Islet of Langerhans (tissue), 1 donor: ENCODE measurements at regions not wholly inside any gene's neighbourhood (a gene's known extent, or its start where the extent isn't known, plus 50 kb on each side); places are given as distances from the start of the nearest gene placed in this dataset.

Experiments used
- FAIRE-seq: peaks from one replicate; lab custom pipeline; 2011; peaks lifted over from hg19 to GRCh38; lab: Jason Lieb, UNC

DNA sequence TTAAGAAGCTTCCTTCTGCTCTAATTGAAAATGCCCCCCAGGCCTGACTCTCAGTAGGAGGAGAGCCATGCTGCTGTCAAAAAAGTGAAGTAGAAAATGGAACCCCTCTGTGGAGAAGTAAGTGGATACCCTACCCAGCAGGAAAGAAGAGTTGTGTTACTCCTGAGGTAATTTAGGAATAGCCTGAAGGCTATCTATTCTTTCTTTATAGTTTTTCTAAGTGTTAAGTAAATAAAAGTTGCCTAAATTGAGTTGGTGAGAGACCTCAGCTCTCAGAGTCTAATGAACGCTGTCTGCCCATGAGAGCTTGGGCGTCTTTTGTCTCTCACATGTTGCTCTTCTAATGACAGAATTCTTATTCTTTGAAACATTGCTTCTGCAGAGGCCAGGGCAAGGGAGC is 116.2 kb downstream of the NSUN3 start:
- no peak for FAIRE-seq

- FAIRE-seq = no peak
Measured at GRCh38 chr3:94183551-94183950, 120.7 kb downstream of the NSUN3 start.

DNA sequence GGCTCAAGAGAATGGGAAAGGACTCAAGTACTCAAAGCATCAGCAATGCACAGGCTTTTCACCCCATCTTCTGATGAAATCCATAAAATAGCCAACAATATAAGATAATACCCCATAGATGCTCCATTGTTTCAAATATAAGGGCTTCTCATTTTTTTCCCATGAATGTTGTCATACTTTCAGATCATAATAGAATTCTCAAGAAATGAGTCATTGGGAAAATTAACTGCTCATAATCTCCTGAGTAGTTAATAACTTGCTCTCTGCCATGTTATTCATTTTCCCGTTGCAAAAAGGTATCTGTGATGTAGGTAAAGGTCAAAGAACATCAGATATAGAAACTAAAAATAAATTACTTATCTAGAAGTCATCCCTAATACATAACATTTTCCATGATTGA is 121.9 kb downstream of the NSUN3 start:
- FAIRE-seq = no peak

- FAIRE-seq = no peak
Measured at GRCh38 chr3:94185753-94186152, 122.9 kb downstream of the NSUN3 start.

GRCh38 chr3:94187697-94188096 is 124.8 kb downstream of the NSUN3 start:
- FAIRE-seq = no peak

GRCh38 chr3:94195381-94195780 is 132.5 kb downstream of the NSUN3 start:
- FAIRE-seq = no peak

DNA sequence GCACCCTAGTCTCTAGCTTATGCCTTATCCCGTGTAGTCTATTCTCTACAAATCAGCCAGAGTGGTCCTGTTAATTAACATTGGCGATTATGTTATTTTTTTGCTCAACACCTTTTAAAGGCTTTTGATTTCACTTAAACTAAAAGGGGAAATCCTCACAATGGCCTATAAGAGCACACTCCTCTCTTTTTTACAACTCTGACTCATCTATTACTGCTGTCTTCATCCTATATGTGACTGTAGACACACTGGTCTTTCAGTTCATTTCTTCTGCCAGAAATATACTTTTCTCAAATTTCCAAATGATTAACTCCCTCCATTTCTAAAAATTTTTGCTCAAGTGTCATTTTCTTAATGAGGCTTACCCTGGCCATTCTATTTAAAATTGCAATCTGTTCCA is 143.4 kb downstream of the NSUN3 start:
- FAIRE-seq = no peak

DNA sequence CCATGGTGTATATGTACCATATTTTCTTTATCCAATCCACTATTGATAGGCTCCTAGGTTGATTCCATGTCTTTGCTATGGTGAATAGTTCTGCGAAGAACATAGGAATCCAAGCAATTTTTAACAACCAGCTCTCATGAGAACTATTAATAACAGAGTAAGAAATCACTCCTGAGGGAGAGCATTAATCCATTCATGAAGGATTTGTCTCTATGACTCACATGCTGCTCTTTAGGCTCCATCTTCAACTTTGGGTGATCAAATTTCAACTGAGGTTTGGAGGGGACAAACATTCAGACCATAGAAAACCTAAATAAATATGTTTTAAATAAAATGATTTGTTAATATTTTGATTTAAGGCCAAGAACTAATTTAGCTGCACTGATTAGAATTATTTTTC is 147.4 kb downstream of the NSUN3 start:
- no peak for FAIRE-seq

DNA sequence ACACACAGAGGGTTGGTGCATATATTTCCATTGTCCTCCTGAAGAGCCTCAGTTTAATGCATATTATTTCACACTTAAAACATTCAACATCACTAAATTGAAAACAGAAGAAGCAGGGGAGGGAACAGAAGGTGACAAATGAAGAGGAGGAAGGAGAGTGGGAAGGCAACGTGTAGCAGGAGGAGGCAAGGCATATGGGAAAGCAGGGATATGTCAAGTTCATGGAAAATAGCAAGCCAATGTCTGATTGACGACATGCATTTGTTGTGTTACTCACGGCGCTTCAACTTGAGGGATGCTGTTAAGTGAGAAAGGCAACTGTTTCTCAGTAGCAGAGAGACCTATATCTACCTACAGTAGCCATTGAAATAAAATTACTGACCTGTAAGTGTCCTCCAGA is 154.5 kb downstream of the NSUN3 start:
- no peak for FAIRE-seq

DNA sequence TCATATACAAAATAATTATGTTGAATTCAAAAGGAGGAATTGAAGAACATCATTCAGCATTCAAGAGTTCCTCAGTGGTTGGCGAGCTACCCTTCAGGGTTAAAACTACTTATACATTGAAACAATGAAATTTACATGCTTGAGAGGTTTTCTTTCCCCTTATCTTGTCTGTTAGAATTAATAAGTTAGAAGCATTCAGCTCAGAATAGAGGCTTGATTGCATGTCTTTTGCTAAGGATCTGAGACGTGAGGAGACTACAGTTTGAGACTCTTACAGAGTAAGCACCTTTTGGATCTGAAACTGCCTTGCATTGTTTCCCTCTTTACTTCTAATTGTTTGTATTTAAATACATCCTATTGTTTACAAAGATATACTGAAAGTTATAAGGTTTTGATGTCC is 157.6 kb downstream of the NSUN3 start:
- FAIRE-seq = no peak

DNA sequence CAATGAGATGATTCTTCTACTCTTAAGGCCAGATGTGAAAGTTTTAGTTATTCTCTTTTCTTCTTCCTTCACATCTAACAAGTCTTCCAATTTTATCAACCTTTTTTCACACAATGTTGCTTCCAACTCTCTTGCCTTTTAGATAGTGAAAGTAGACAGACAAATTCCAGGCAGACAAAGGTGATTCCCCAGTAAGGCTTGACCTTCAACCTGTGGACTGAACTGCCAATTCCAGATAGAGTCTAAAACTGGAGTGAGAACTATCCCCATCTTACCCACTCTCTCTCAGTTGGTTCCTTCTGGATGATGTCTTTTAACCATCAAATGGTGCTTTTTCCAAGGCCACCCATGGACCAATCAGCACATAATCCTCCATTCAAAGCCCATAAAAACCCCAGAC is 159.0 kb downstream of the NSUN3 start:
- FAIRE-seq = no peak

DNA sequence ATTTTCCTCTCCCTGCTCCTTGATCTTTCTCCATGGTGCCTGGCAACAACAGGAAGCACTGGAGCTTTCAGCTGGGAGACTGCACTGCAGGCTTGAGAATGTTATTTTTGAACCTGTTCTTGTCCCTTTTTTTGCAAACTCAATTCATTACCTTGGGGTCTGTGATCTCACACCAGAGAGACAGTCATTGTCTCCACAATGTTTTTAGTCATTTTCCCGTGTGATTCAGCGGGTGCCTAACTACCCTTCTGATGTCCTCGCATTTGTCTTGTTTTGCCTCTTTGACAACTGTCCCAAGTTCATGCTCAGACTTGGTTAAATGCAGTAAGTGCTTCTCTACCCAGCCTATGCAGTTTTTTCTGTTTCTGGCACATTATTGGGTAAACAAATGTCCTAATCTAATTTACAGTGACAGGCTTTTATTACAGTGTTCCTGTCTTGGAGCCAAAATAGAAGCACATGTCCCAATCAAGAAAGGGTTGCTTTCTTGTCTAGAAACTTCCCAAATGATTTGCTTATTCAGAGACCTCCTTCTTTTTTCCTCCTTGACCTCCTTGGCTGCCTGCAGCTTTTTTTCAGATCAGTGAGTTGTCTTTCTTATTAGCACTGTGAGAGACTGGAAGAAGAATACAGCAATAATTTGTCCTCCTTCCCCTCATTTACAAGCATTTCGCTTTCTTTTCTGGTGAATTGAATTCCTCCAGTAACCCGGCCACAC is 162.4 kb downstream of the NSUN3 start:
- FAIRE-seq = no peak

DNA sequence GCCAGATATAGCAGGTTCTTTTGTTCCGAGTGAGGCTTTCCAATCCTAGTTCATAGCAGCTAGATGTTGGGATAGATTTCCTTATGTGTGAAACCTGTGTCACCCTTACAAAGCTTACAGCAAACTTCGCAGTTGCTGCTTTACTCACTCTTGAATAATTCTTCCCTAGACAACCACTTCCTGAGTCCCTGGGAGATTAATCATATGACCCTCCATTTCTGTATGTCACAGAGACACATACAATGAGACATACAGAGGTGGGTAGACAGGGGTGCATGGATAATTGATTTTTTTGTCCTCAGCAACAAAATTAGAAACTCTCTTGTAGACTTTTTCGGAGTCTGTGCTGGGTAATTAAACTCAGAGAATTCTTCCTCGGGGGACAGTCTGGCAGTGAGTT is 163.2 kb downstream of the NSUN3 start:
- no peak for FAIRE-seq

DNA sequence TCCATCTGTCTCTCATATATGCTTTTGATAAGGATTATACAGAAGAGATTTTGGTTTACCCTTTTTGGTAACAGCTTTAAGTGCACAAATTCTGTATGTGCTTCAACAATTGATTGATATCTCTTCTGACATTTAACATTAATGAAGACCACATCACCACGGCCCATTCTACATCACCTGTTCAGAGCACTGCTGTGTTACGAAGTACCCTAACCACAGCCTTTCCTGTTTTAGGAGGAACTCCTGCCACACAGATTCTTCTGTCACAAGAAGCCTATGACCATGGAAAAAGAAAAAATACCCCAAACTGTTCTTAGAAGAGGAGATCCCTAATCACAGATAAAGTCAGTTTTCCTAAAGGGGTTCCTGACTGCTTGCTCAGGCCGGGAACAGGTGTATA is 170.1 kb downstream of the NSUN3 start:
- FAIRE-seq = no peak

DNA sequence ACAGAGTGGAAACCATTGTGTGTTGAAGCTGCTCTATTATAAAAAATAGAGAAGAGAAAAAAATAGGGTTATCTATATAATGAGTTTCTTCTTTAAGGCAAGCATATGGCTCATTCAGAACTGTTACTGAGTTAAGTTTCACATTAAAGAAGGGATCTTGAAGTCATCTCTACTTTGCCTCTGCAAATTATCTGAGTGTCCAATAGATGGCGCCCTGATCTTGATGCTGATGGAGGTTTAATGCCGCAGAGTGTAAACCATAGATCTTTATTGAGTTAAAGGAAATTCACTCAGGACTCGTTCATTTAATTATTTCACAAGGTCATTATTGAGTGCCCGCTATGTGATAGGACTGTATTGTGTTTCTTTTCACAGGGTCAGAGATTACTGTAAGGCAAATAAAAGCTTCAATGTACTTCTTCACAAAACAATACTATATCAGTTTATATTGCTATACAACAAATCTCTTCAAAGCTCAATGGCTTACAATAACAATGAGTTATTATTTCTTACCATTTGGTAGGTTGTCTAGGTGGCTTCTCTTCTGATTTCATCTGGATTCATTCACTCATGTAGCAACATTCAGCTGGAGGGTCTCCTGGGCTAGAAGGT is 171.4 kb downstream of the NSUN3 start:
- FAIRE-seq = peak; percentile 36

DNA sequence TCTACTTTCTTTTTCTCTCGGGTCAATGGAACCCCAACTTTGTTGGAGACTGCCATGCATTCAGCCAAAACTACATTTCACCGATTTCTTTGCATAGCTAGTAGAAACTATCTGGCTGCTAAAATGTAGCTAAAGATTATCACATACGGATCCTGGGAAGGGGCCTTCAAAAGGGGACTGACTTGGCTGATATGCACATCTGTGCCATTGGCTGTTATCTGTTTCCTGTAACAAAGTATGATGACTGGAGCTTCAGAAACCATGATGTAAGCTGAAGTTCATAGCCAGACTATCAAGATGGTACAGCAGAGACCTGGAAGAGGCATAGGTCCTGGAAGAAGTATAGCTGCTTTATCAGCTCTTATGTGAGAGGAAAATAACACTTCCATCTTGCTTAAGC is 179.1 kb downstream of the NSUN3 start:
- no peak for FAIRE-seq

- FAIRE-seq = no peak
Measured at GRCh38 chr3:94246171-94246570, 183.3 kb downstream of the NSUN3 start.

GRCh38 chr3:94248042-94248441 is 185.2 kb downstream of the NSUN3 start:
- FAIRE-seq = no peak

GRCh38 chr3:94249491-94250079 is 186.7 kb downstream of the NSUN3 start:
- FAIRE-seq = peak; percentile 17

- no peak for FAIRE-seq
Measured at GRCh38 chr3:94251566-94251965, 188.7 kb downstream of the NSUN3 start.

GRCh38 chr3:94252316-94252715 is 189.5 kb downstream of the NSUN3 start:
- FAIRE-seq = no peak

- no peak for FAIRE-seq
Measured at GRCh38 chr3:94256888-94257813, 194.3 kb downstream of the NSUN3 start.

DNA sequence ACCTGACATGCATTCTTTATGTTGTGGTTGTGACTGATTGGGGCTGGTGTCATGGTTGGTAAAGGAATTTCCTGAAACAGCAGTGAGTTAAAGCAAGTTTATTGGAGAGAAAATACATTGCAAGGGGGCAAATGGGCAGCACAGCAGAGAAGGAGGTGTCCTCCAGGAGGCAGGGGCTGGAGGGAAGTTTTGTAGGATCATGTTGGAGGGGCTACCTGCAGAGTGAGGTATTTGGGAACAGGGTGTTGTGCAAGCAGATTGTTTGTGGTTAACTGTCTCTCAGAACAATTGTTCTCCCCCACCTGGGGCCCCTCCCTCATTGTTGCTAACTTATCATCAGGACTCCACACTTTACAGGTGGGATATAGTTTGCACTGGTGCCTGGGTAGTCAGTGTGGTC is 196.0 kb downstream of the NSUN3 start:
- no peak for FAIRE-seq
